HEK293 (cell line): ENCODE measurements at regions not wholly inside any gene's neighbourhood (a gene's known extent, or its start where the extent isn't known, plus 50 kb on each side); places are given as distances from the start of the nearest gene placed in this dataset.

Source experiments
- CTCF ChIP-seq: fragments of 450-650 bp; formaldehyde crosslinking; IDR thresholded peaks from 2 replicates; pipeline ENCODE4 v1.5.1; 2016; ENCODE audit warnings: missing biosample characterization, missing genetic modification characterization
- PRDM4 ChIP-seq: fragments of 450-650 bp; formaldehyde crosslinking; IDR thresholded peaks from 2 replicates; pipeline ENCODE4 v1.5.1; 2017; ENCODE audit warnings: missing biosample characterization, missing genetic modification characterization
- TCF7L2 ChIP-seq: IDR thresholded peaks from 2 replicates; pipeline ENCODE4 v1.6.1; 2011; ENCODE audit warnings: low read depth, mild to moderate bottlenecking, inconsistent platforms, low read length, moderate library complexity, borderline replicate concordance
- ZBTB1 ChIP-seq: fragments of 450-650 bp; formaldehyde crosslinking; IDR thresholded peaks from 2 replicates; pipeline ENCODE4 v1.5.1; 2016; ENCODE audit warnings: missing biosample characterization, missing genetic modification characterization
- ZNF16 ChIP-seq: fragments of 450-650 bp; formaldehyde crosslinking; IDR thresholded peaks from 2 replicates; pipeline ENCODE4 v1.5.1; 2016; ENCODE audit warnings: low read depth, missing biosample characterization, missing genetic modification characterization
- ZNF324 ChIP-seq: fragments of 450-650 bp; formaldehyde crosslinking; IDR thresholded peaks from 2 replicates; pipeline ENCODE4 v1.5.1; 2016; ENCODE audit warnings: missing biosample characterization, missing genetic modification characterization
- ZNF350 ChIP-seq: fragments of 450-650 bp; formaldehyde crosslinking; IDR thresholded peaks from 2 replicates; pipeline ENCODE4 v1.5.0; 2017; ENCODE audit warnings: missing biosample characterization, mild to moderate bottlenecking, missing genetic modification characterization
- ZNF624 ChIP-seq: fragments of 450-650 bp; formaldehyde crosslinking; IDR thresholded peaks from 2 replicates; pipeline ENCODE4 v1.5.1; 2017; ENCODE audit warnings: missing biosample characterization, missing genetic modification characterization
- ZNF747 ChIP-seq: fragments of 450-650 bp; formaldehyde crosslinking; IDR thresholded peaks from 2 replicates; pipeline ENCODE4 v1.5.1; 2016; ENCODE audit warnings: missing biosample characterization, missing genetic modification characterization

- TF ChIP-seq ZBTB1 (tag by site-specific recombination) (no peak), CTCF (tag by site-specific recombination) (no peak), TCF7L2 (no peak), ZNF16 (no peak), ZNF350 (no peak), PRDM4 (tag by site-specific recombination) (no peak), ZNF747 (tag by site-specific recombination) (no peak), ZNF324 (tag by site-specific recombination) (no peak), ZNF624 (tag by site-specific recombination) (no peak)
These were observed 189.0 kb downstream of the CENPF start for GRCh38 chr1:214791961-214792360.
